Mucosa of descending colon (tissue), 3 donors: ENCODE measurements at regions not wholly inside any gene's neighbourhood (a gene's known extent, or its start where the extent isn't known, plus 50 kb on each side); places are given as distances from the start of the nearest gene placed in this dataset.

Source experiments
- ATAC-seq: fragments of 200-7000 bp; cut with Tn5 transposase; one replicate; pipeline ENCODE4 v1.9.1; 2020; ENCODE audit warnings: mild to moderate bottlenecking, moderate library complexity
- DNase-seq, 3 donors: peaks; one replicate each; pipeline ENCODE4 v3.0.0-alpha.2; 2020
- H3K36me3 ChIP-seq: fragments of 200-600 bp; one replicate; pipeline ENCODE4 v1.8.0; 2021; ENCODE audit warnings: low read depth, mild to moderate bottlenecking
- H3K4me1 ChIP-seq: fragments of 200-600 bp; one replicate; pipeline ENCODE4 v1.8.0; 2021; ENCODE audit warnings: low read depth, mild to moderate bottlenecking
- H3K4me3 ChIP-seq: fragments of 200-600 bp; one replicate; pipeline ENCODE4 v1.8.0; 2021; ENCODE audit warnings: mild to moderate bottlenecking
- H3K9me3 ChIP-seq: fragments of 200-600 bp; one replicate; pipeline ENCODE4 v1.8.0; 2021; ENCODE audit warnings: mild to moderate bottlenecking
- intact Hi-C, 2 donors: fragments of 100-400 bp; cut with DNase I in 1 of 2; cut with micrococcal nuclease in 1 of 2; formaldehyde crosslinking; loops; one replicate each; pipeline versions ENCODE4 v1.11.0 to v1.11.1; 2022; cut with DNase I, micrococcal nuclease
- TF ChIP-seq, protein P1 (sequence below): fragments of 200-600 bp; IDR thresholded peaks from one replicate; pipeline ENCODE4 v1.8.0; 2022; ENCODE audit warnings: antibody characterized with exemption, mild to moderate bottlenecking
- donor health status: DM: no; HTN: no; CAD: no; lungs with moderate emphysema.
- donor health status: DM: no; HTN: no; CAD: no.
- donor health status: DM: no; HTN: yes; CAD: no.

DNA sequence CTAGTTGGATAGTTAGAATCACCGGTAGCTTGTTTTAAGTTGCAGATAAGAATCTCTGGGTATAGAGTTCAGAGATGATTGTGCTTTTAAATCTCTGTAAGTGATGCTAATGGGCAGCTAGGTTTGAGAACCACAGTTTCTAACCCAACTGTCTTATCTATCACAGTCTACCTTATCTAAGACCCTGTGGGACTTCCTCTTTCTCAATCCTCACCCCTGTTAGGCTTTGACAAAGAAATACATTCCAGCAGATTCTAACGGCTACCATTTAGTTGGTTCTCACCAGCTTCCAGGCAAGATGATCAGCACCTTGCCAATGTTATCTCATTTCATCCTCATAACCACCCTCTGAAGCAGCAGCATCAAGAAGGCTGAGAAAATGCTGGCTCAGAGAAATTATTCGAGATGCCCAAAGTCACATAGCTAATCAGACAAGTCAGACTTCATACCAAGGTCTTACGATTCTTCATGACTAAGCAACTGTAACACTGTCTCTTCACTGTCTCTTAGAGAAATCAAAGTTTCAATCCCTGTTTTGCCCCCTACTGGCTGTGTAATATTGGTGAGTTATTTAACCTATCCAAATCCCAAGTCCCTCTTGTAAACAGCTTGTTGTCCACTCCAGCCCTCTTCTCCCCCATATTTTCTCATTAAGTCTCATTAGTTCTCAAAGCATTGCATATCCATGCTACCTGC, 192.4 kb upstream of the API5 start:
- intact Hi-C loops: no loop called here
- no peaks in the 10 kb centered on the region for H3K9me3 ChIP-seq
- no peaks in the 10 kb centered on the region for H3K4me1 ChIP-seq
- no peak overlapping the region for H3K4me3 ChIP-seq
- TF ChIP-seq, protein P1, sequence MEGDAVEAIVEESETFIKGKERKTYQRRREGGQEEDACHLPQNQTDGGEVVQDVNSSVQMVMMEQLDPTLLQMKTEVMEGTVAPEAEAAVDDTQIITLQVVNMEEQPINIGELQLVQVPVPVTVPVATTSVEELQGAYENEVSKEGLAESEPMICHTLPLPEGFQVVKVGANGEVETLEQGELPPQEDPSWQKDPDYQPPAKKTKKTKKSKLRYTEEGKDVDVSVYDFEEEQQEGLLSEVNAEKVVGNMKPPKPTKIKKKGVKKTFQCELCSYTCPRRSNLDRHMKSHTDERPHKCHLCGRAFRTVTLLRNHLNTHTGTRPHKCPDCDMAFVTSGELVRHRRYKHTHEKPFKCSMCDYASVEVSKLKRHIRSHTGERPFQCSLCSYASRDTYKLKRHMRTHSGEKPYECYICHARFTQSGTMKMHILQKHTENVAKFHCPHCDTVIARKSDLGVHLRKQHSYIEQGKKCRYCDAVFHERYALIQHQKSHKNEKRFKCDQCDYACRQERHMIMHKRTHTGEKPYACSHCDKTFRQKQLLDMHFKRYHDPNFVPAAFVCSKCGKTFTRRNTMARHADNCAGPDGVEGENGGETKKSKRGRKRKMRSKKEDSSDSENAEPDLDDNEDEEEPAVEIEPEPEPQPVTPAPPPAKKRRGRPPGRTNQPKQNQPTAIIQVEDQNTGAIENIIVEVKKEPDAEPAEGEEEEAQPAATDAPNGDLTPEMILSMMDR: no peak
- DNase-seq: no peak
- ATAC-seq: no peak
- H3K36me3 ChIP-seq: no peaks in the 10 kb centered on the region

DNA sequence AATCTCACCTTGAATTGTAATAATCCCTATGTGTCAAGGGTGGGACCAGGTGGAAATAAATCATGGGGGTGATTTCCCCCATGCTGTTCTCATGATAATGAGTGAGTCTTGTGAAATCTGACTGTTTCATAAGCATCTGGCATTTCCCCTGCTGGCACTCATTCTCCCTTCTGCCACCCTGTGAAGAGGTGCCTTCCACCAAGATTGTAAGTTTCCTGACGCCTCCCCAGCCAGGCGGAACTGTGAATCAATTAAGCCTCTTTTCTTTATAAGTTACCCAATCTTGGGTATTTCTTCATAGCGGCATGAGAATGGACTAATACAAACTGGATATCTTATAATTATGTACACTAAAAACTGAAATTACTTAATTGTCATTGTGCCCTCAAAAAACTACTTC, 189.2 kb upstream of the API5 start:
- no peaks in the 10 kb centered on the region for H3K36me3 ChIP-seq
- no peak overlapping the region for H3K4me3 ChIP-seq
- TF ChIP-seq, protein P1: no peak
- H3K4me1 ChIP-seq: no peaks in the 10 kb centered on the region
- DNase-seq (no peak), ATAC-seq (no peak)
- no peaks in the 10 kb centered on the region for H3K9me3 ChIP-seq
- intact Hi-C loops: no loop called here

DNA sequence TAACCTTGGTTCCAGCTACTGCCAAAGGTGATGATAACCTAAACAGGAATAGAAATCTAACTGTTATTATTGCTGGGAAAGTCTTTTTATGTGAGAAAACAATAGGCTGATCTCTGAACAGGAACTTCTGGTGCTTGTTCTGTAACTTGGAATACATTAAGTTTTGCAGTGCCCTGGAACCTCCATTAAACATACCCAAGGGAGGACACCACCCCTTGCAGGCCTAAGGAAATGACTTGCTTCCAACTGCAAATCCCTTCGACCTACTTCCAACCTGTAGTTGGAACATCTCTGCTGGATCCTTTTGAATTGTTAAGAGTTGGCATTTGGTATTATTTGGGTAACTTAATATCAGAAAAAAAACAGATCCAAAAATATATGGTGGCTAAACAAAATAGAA, 188.4 kb upstream of the API5 start:
- Histone ChIP-seq H3K4me3 (no peak overlapping the region), H3K36me3 (no peaks in the 10 kb centered on the region), H3K9me3 (no peaks in the 10 kb centered on the region), H3K4me1 (no peaks in the 10 kb centered on the region)
- TF ChIP-seq, protein P1: no peak
- no peak for ATAC-seq
- intact Hi-C loops: no loop called here
- DNase-seq: no peak

DNA sequence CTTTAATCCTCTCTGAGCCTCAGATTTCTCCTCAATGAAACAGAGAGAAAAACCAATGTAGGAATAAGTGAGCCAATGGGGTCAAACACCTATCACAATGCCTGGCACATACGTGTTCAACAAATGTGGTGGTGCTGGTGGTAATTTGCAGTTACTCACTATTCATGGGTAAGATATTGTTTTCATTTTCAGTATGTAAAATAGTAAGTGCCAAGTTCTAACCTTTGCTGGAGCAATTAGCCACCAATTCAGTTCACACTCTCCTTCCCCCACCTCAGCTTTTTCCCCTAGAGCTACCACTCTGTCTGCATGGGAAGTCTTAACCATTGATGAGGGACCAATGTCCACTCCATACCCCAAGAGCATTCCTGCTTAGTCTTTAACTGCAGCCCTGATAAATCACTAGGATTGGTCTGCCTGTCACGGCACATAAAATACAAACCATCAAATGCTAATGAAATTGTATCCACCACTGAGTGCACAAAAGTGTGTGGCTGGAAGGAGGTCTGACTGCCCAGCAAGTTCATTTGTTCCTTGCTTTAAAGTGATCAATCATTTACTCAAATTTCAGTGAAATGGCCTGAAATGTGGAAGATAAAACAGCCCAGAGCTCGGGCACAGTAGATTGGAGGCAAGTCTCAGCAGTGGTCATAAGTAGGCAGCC, 187.4 kb upstream of the API5 start:
- H3K36me3 ChIP-seq: no peaks in the 10 kb centered on the region
- ATAC-seq (no peak), DNase-seq (no peak)
- H3K4me3 ChIP-seq: no peak overlapping the region
- H3K4me1 ChIP-seq: no peaks in the 10 kb centered on the region
- TF ChIP-seq, protein P1: no peak
- intact Hi-C loops: no loop called here
- H3K9me3 ChIP-seq: no peaks in the 10 kb centered on the region

DNA sequence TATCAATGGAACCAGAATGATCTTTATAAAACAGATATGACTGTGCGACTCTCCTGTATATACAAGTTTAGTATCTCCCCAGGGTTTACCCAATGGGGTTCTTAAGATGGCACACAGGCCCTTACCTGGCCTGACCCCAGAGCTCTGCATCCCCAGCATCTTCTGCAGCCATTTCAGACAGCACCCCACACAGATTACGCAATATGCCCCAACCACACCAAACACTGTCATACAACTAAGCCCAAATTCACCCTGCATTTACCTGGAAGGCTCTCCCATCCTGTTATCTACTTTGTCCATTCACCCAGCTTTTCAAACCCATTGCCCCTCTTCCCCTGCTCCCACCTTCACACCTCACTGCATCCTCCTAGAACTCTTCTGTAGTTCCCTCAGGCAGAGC, 182.5 kb upstream of the API5 start:
- ATAC-seq (no peak), DNase-seq (no peak)
- TF ChIP-seq, protein P1: no peak
- H3K4me3 ChIP-seq: no peak overlapping the region
- H3K36me3 ChIP-seq: no peaks in the 10 kb centered on the region
- H3K9me3 ChIP-seq: no peaks in the 10 kb centered on the region
- no peaks in the 10 kb centered on the region for H3K4me1 ChIP-seq
- intact Hi-C loops: no loop called here
